GM12878 (cell line): ENCODE measurements at regions not wholly inside any gene's neighbourhood (a gene's known extent, or its start where the extent isn't known, plus 50 kb on each side); places are given as distances from the start of the nearest gene placed in this dataset.

Experiments
- CEBPB ChIP-seq, 2 experiments: fragments of 150-350 bp in 1 of 2; IDR thresholded peaks; 2 replicates each; pipeline ENCODE4 v1.6.1; 2012 to 2014; ENCODE audit warnings: low read depth in 2 of 2, low read length in 2 of 2, borderline replicate concordance in 1 of 2, inconsistent platforms in 1 of 2
- CTCF ChIP-seq, 3 experiments: IDR thresholded peaks in 2 of 3; conservative IDR thresholded peaks in 1 of 3; 2 replicates each; pipeline ENCODE4 v1.5.1; 2011; ENCODE audit warnings: low read depth in 3 of 3, low read length in 3 of 3, mild to moderate bottlenecking in 3 of 3, control low read depth in 2 of 3, moderate library complexity in 2 of 3, inconsistent platforms in 1 of 3, mixed read lengths in 1 of 3; ENCODE audit not compliant: control insufficient read depth in 2 of 3, insufficient read depth in 1 of 3; ENCODE audit errors: extremely low read depth in 1 of 3
- ELK1 ChIP-seq: IDR thresholded peaks from 2 replicates; pipeline ENCODE4 v1.6.1; 2012; ENCODE audit warnings: low read depth, low read length, improper control_type of control experiment
- HDAC6 ChIP-seq: fragments of 200-600 bp; sonication (generic); IDR thresholded peaks from one replicate; pipeline ENCODE4 v1.8.0; 2017; ENCODE audit warnings: antibody characterized with exemption; ENCODE audit not compliant: unreplicated experiment
- NFIC ChIP-seq: IDR thresholded peaks from 2 replicates; pipeline ENCODE4 v1.6.1; 2012; ENCODE audit warnings: low read depth, mild to moderate bottlenecking, inconsistent platforms, low read length, moderate library complexity
- POLR2A ChIP-seq: IDR thresholded peaks from 2 replicates; pipeline ENCODE4 v1.6.1; 2011; ENCODE audit warnings: low read depth, mild to moderate bottlenecking, low read length
- POLR2AphosphoS2 ChIP-seq: IDR thresholded peaks from 2 replicates; pipeline ENCODE4 v1.6.1; 2011; ENCODE audit warnings: low read depth, mild to moderate bottlenecking, low read length, improper control_type of control experiment, moderate library complexity
- PRDM15 ChIP-seq: fragments of 450-650 bp; formaldehyde crosslinking; IDR thresholded peaks from 2 replicates; pipeline ENCODE4 v1.4.0; 2020; ENCODE audit warnings: mild to moderate bottlenecking, moderate library complexity
- STAT1 ChIP-seq: fragments of 450-650 bp; conservative IDR thresholded peaks from 2 replicates; pipeline ENCODE4 v1.6.1; 2014; ENCODE audit warnings: antibody characterized with exemption, mild to moderate bottlenecking
- TAF1 ChIP-seq: IDR thresholded peaks from 2 replicates; pipeline ENCODE4 v1.6.1; 2011; ENCODE audit warnings: mild to moderate bottlenecking, low read depth, low read length, borderline replicate concordance
- TCF12 ChIP-seq: IDR thresholded peaks from 2 replicates; pipeline ENCODE4 v1.6.1; 2011; ENCODE audit warnings: low read depth, mild to moderate bottlenecking, low read length
- ZNF274 ChIP-seq: IDR thresholded peaks from one replicate; pipeline ENCODE4 v1.8.0; 2011; ENCODE audit not compliant: insufficient read length, insufficient read depth
- ZNF592 ChIP-seq: fragments of 450-650 bp; IDR thresholded peaks from 2 replicates; pipeline ENCODE4 v1.6.1; 2017; ENCODE audit warnings: mild to moderate bottlenecking, moderate library complexity
- TF ChIP-seq, protein P1 (sequence below): fragments of 450-650 bp; IDR thresholded peaks from 2 replicates; pipeline ENCODE4 v1.6.1; 2017; ENCODE audit warnings: mild to moderate bottlenecking

DNA sequence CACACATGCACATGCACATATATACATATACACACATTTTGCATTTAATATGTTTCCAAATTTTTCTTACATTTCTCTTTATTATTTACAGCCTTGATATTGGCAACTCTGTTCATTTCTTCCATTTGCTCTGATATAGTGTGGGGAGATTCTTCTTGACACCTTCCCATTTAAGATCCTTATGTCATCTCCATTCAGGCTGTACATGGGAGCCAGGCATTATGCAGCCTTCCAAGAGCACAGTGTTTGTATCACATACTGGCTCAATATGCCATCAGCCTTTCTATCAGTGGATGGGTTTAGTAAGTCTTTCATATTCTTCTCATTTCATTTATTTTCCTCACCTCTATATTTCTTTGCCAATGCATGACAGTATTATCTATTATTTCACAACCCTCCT is 372.3 kb upstream of the FTMT start:
- TF ChIP-seq CTCF (IDR thresholded peaks at IDR 0.05 in 2 of 3, conservative IDR thresholded peaks at IDR 0.05 in 1 of 3; ENCODE audit: control insufficient read depth in 2 of 3, extremely low read depth in 1 of 3, insufficient read depth in 1 of 3, low read depth in 3 of 3, low read length in 3 of 3) (no peak), NFIC (no peak), POLR2A (no peak), ZNF274 (no peak), HDAC6 (no peak), CEBPB (IDR thresholded peaks at IDR 0.05; ENCODE audit: borderline replicate concordance in 1 of 2, low read depth in 2 of 2, low read length in 2 of 2) (no peak), TCF12 (no peak), ZNF592 (no peak), TAF1 (no peak), POLR2AphosphoS2 (no peak), STAT1 (no peak), ELK1 (no peak), PRDM15 (CRISPR knock-in tag) (no peak)
- TF ChIP-seq, protein P1, sequence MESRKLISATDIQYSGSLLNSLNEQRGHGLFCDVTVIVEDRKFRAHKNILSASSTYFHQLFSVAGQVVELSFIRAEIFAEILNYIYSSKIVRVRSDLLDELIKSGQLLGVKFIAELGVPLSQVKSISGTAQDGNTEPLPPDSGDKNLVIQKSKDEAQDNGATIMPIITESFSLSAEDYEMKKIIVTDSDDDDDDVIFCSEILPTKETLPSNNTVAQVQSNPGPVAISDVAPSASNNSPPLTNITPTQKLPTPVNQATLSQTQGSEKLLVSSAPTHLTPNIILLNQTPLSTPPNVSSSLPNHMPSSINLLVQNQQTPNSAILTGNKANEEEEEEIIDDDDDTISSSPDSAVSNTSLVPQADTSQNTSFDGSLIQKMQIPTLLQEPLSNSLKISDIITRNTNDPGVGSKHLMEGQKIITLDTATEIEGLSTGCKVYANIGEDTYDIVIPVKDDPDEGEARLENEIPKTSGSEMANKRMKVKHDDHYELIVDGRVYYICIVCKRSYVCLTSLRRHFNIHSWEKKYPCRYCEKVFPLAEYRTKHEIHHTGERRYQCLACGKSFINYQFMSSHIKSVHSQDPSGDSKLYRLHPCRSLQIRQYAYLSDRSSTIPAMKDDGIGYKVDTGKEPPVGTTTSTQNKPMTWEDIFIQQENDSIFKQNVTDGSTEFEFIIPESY, result no peak
